ENCODE measurements at regions not wholly inside any gene's neighbourhood (a gene's known extent, or its start where the extent isn't known, plus 50 kb on each side); places are given as distances from the start of the nearest gene placed in this dataset.

DNA sequence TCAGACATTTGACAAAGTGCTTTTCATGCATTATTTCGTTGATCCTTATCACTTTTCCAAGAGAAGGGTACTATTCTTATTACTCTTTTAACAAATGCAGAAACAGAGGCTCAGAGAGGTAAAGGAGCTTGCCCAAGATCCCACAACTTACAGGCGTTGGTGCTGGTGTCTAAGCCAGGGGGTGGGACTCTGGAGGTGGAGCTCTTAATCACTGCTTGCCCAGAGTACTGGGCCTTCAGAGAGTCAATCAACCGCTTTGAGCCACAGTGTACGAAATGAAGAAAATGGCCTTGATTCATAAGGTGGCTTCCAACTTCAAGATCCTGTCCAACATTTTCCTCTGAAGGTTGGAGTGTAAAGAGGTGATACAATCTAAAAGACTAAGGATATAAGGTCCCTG is 211.5 kb downstream of the NECTIN3 start:
- Histone ChIP-seq H3K36me3 (ENCODE audit: control insufficient read depth in 4 of 4, insufficient read depth in 4 of 4, low read length in 4 of 4) (no peaks in the 10 kb centered on the region), H3K27ac (ENCODE audit: low read depth in 1 of 2, low read length in 1 of 2) (no peak overlapping the region), H3K9ac (ENCODE audit: insufficient read depth in 1 of 2, low read length in 2 of 2) (no peak overlapping the region), H3K4me3 (no peak overlapping the region), H3K4me1 (ENCODE audit: control insufficient read depth in 5 of 5, insufficient read depth in 5 of 5, low read length in 5 of 5) (no peaks in the 10 kb centered on the region), H3K27me3 (ENCODE audit: control insufficient read depth in 3 of 3, insufficient read depth in 3 of 3, low read length in 2 of 3) (peaks cover 0 to 2% (median 0%) of the 10 kb centered on the region in 3 donors), H3K9me3 (ENCODE audit: control insufficient read depth in 4 of 4, insufficient read depth in 3 of 4, low read length in 3 of 4) (peaks cover 0 to 3% (median 1%) of the 10 kb centered on the region in 4 donors)
- TF ChIP-seq, protein P1, sequence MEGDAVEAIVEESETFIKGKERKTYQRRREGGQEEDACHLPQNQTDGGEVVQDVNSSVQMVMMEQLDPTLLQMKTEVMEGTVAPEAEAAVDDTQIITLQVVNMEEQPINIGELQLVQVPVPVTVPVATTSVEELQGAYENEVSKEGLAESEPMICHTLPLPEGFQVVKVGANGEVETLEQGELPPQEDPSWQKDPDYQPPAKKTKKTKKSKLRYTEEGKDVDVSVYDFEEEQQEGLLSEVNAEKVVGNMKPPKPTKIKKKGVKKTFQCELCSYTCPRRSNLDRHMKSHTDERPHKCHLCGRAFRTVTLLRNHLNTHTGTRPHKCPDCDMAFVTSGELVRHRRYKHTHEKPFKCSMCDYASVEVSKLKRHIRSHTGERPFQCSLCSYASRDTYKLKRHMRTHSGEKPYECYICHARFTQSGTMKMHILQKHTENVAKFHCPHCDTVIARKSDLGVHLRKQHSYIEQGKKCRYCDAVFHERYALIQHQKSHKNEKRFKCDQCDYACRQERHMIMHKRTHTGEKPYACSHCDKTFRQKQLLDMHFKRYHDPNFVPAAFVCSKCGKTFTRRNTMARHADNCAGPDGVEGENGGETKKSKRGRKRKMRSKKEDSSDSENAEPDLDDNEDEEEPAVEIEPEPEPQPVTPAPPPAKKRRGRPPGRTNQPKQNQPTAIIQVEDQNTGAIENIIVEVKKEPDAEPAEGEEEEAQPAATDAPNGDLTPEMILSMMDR (IDR thresholded peaks at IDR 0.05; ENCODE audit: control extremely low read depth, extremely low read depth), result no peak
- DNase-seq (no peak), ATAC-seq (ENCODE audit: insufficient read depth, low FRiP score) (no peak)
- WGBS, 2 donors, result 68 to 78% methylated on average over 4 of the region's 4 CpGs

DNA sequence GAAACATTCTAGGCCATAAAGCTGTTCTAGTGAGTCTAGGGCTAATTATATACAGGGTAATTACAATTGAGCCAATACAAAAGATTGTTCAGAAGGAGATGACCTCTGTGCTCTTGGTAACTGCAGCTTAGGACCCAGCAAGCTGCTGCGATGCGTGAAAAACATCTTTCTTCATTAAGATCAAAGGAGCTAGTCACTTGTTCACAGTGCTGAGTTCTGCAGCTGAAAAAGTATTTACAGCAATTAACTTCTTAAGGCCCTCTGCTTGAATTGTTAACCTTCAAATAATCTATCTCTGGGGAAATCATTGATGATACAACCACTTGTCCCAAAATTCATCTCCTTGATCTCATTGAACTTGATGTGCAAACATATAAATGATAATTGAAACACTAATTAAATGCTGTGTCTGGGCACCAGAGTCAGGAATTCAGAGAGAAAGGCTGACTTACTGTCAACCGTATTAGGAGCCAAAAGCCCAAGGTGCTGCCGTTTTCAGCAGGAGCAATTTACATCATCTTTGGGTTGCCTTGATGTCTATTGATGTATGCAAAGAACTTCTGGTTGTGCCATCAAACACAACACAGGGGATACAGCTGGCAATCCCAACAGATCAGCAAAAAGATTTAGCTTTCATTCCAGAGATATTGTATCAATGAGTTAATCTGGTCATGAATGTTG is 213.0 kb downstream of the NECTIN3 start:
- TF ChIP-seq, protein P1 (IDR thresholded peaks at IDR 0.05; ENCODE audit: control extremely low read depth, extremely low read depth), result no peak
- H3K9ac ChIP-seq (ENCODE audit: insufficient read depth in 1 of 2, low read length in 2 of 2), result no peak overlapping the region
- H3K9me3 ChIP-seq (ENCODE audit: control insufficient read depth in 4 of 4, insufficient read depth in 3 of 4, low read length in 3 of 4), result peaks cover 0 to 3% (median under 1%) of the 10 kb centered on the region in 4 donors
- no peak overlapping the region for H3K4me3 ChIP-seq
- H3K27ac ChIP-seq (ENCODE audit: low read depth in 1 of 2, low read length in 1 of 2), result no peak overlapping the region
- H3K36me3 ChIP-seq (ENCODE audit: control insufficient read depth in 4 of 4, insufficient read depth in 4 of 4, low read length in 4 of 4), result no peaks in the 10 kb centered on the region
- no peak for ATAC-seq (ENCODE audit: insufficient read depth, low FRiP score)
- DNase-seq, result no peak
- peaks cover 0 to 2% (median 0%) of the 10 kb centered on the region in 3 donors for H3K27me3 ChIP-seq (ENCODE audit: control insufficient read depth in 3 of 3, insufficient read depth in 3 of 3, low read length in 2 of 3)
- WGBS, 2 donors, result 87 to 90% methylated on average over 4 of the region's 4 CpGs
- H3K4me1 ChIP-seq (ENCODE audit: control insufficient read depth in 5 of 5, insufficient read depth in 5 of 5, low read length in 5 of 5), result no peaks in the 10 kb centered on the region

- no peaks in the 10 kb centered on the region for H3K4me1 ChIP-seq (ENCODE audit: control insufficient read depth in 5 of 5, insufficient read depth in 5 of 5, low read length in 5 of 5)
- 93 to 96% methylated on average over 1 of the region's 1 CpG for WGBS, 2 donors
- TF ChIP-seq, protein P1 (IDR thresholded peaks at IDR 0.05; ENCODE audit: control extremely low read depth, extremely low read depth), result no peak
- no peak overlapping the region for H3K27ac ChIP-seq (ENCODE audit: low read depth in 1 of 2, low read length in 1 of 2)
- no peak for DNase-seq
- H3K4me3 ChIP-seq, result no peak overlapping the region
- H3K9ac ChIP-seq (ENCODE audit: insufficient read depth in 1 of 2, low read length in 2 of 2), result no peak overlapping the region
- H3K36me3 ChIP-seq (ENCODE audit: control insufficient read depth in 4 of 4, insufficient read depth in 4 of 4, low read length in 4 of 4), result no peaks in the 10 kb centered on the region
- H3K9me3 ChIP-seq (ENCODE audit: control insufficient read depth in 4 of 4, insufficient read depth in 3 of 4, low read length in 3 of 4), result peaks cover 0 to 3% (median under 1%) of the 10 kb centered on the region in 4 donors
- H3K27me3 ChIP-seq (ENCODE audit: control insufficient read depth in 3 of 3, insufficient read depth in 3 of 3, low read length in 2 of 3), result peaks cover 0 to 2% (median 0%) of the 10 kb centered on the region in 3 donors
- ATAC-seq (ENCODE audit: insufficient read depth, low FRiP score), result no peak
Measured at GRCh38 chr3:111285184-111285538, 213.5 kb downstream of the NECTIN3 start.

- H3K27ac ChIP-seq (ENCODE audit: low read depth in 1 of 2, low read length in 1 of 2), result no peak overlapping the region
- peaks cover 0 to 2% (median 0%) of the 10 kb centered on the region in 3 donors for H3K27me3 ChIP-seq (ENCODE audit: control insufficient read depth in 3 of 3, insufficient read depth in 3 of 3, low read length in 2 of 3)
- WGBS, 2 donors, result 68 to 81% methylated on average over 4 of the region's 4 CpGs
- no peaks in the 10 kb centered on the region for H3K36me3 ChIP-seq (ENCODE audit: control insufficient read depth in 4 of 4, insufficient read depth in 4 of 4, low read length in 4 of 4)
- H3K9me3 ChIP-seq (ENCODE audit: control insufficient read depth in 4 of 4, insufficient read depth in 3 of 4, low read length in 3 of 4), result peaks cover 0 to 3% (median under 1%) of the 10 kb centered on the region in 4 donors
- H3K9ac ChIP-seq (ENCODE audit: insufficient read depth in 1 of 2, low read length in 2 of 2), result no peak overlapping the region
- ATAC-seq (ENCODE audit: insufficient read depth, low FRiP score) (no peak), DNase-seq (no peak)
- no peaks in the 10 kb centered on the region for H3K4me1 ChIP-seq (ENCODE audit: control insufficient read depth in 5 of 5, insufficient read depth in 5 of 5, low read length in 5 of 5)
- H3K4me3 ChIP-seq, result no peak overlapping the region
- TF ChIP-seq, protein P1 (IDR thresholded peaks at IDR 0.05; ENCODE audit: control extremely low read depth, extremely low read depth), result no peak
Measured at GRCh38 chr3:111285694-111286093, 214.1 kb downstream of the NECTIN3 start.
